GM13976 (cell line): ENCODE measurements at regions not wholly inside any gene's neighbourhood (a gene's known extent, or its start where the extent isn't known, plus 50 kb on each side); places are given as distances from the start of the nearest gene placed in this dataset.

Experiments
- DNase-seq: peaks from one replicate; pipeline ENCODE4 v3.0.0; 2012; ENCODE audit warnings: low spot score
- CTCF ChIP-seq: IDR thresholded peaks from 2 replicates; pipeline ENCODE4 v1.5.1; 2012; ENCODE audit warnings: borderline replicate concordance, mild to moderate bottlenecking; ENCODE audit not compliant: insufficient read depth; ENCODE audit errors: extremely low read depth, missing control alignments, control extremely low read depth
- in situ Hi-C: fragments of 300-500 bp; cut with MboI; formaldehyde crosslinking; loops from one replicate; pipeline ENCODE4 v1.12.0; 2022; ENCODE audit warnings: low sequenced_read_pairs, mixed read lengths, inconsistent platforms; ENCODE audit not compliant: unreplicated experiment

DNA sequence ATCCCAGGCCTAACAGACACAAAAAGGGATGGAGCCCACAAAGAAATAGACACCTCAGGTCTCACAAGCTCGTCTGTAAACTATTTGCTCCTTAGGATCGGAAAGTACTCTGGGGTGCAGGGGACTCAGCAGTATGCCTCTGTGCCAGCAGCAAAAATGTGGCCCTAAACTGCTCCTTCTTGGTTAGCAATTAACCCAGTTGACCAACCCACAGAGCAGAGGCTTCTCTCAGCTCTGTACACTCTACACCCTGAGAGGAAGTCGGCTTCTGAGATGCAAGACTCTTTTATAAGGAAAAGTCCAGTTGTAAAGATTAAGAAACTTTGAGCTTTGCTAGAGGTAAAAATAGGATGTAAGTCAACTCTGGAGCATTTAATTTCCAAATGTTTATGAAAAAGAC is 156.3 kb upstream of the PRSS58 start:
- no peak for TF ChIP-seq CTCF
- in situ Hi-C loops, result no loop called here
- DNase-seq, result no peak

DNA sequence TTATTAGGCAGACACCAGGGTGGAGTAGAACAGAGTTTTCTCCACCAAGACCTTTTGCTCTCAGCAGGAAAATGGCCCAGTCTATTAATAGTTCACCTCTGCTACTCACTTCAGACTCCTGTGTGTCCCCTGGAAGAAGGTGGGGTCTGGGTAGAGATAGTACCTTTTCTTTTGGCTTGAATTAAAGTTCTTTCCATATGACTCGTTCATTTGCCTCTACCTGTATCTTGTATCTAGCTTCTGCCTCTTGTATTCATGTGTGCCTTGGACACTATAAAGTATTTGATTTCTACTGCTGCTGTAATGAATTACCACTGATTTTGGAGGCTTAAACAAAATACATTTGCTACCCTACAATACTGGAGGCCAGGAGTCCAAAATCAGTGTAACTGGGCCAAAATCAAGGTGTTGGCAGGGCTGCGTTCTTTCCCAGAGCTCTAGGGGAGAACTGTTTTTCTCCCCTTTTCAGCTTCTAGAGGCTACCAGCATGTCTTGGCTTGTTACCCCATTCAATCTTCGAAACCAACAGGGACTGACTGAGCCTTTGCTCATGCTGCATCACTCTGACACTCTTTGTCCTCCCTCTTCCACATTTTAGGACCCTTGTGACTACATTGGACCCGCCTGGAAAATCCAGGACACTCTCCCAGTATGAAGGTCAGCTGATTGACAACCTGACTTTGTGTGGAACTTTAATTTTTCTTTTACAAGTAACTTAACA is 155.6 kb upstream of the PRSS58 start:
- no peak for DNase-seq
- in situ Hi-C loops, result no loop called here

DNA sequence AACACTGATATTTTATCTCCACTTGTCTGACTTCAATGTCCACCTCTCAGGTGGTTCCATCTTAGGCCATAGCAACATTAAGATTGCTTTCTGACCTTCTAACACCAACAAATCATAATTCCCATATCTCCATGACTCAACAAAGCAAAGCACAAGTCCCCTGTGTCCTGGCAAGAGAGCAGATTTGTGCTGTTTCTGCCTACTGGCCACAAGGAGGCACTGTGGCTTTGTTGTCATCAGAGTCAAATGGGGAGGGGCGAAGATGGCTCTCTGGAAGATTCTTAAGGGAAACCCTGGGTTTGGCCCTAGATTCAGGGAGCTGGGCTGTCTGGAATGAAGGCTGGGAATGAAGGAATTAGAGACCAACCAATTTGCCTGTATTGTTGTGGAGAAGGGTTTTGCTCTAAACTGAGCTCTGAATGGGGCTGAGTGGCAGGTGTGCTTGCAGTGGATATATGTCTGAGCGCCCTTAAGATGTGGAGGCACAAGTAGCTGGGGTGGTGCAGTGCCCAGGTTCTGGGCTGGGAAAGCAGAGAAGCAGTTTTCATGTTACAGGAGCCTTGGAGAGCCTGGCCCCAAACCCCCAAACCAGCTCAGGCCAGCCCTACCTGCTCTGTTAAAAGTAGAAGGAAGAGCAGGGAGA is 154.8 kb upstream of the PRSS58 start:
- in situ Hi-C loops, result no loop called here
- peak; percentile 73 for TF ChIP-seq CTCF
- DNase-seq, result peak; percentile 52

More for the DNA sequence above, 155.6 kb upstream of the PRSS58 start:
- no peak for TF ChIP-seq CTCF

DNA sequence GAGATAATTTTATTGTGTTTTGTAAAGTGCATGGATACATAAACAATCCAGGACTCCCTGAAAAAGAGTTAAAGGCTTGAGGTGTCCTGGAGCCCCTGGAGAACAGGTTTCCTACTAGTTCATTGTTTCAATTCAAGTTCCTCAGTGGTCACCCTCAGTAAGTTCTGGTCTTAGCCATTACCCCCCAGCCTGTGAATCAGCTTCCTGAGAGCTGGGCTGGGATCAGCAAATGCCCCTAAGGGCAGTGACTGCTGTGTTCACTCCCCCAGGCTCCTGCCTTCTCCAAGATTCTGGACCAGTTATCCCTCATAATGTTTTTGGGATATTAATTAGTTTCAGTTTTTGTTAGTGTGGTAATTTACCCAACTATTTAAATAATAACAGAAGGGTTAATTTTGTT is 151.6 kb upstream of the PRSS58 start:
- in situ Hi-C loops, result no loop called here
- DNase-seq, result no peak
- no peak for TF ChIP-seq CTCF

DNA sequence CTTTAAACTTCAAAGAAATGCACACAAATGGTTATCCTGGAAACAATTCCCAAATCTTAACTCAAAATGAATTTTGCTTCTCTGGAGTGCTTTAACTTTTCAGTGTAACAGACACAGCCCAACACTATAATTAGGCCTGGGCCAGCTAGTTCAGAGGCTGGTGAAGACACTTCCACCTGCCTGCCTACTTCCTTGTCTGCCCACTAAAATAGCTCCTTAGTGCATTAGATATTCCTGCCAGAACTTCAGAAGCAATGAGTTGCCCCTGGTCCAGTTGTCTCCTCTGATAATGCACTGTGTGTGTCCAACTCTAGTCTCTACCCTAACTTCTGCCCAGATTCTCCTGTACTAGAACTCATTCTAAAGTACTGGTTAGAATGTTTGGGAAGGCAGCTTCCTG is 150.9 kb upstream of the PRSS58 start:
- in situ Hi-C loops, result no loop called here
- DNase-seq, result no peak
- TF ChIP-seq CTCF, result no peak

DNA sequence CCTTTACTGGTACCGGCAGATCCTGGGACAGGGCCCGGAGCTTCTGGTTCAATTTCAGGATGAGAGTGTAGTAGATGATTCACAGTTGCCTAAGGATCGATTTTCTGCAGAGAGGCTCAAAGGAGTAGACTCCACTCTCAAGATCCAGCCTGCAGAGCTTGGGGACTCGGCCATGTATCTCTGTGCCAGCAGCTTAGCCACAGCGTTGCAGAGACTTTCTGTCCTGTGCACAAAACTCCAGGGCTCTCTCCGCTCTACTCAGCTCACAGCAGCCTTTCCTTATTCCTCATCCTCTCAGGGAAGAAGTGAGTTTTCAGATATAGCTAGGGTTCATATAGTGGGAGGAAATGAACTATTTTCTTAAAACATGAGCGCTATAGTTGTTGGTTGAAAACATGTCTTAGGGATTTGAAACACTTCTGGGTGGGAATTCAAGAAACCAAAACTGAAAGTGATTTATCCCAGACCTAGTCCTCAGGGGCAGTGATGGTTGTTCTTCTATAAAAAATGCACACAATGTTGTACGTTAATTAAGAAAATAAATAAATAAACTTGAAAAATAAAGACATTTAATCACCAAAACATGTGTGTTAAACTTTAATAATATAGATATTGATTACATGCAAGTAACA is 150.2 kb upstream of the PRSS58 start:
- no peak for DNase-seq
- in situ Hi-C loops, result no loop called here
- no peak for TF ChIP-seq CTCF
